Stimulated activated naive CD8-positive, alpha-beta T cell treated with anti-CD3 and anti-CD28 coated beads, Interleukin-15, amount 100 ng/mL, for 72 hours (primary cell): ENCODE measurements at regions not wholly inside any gene's neighbourhood (a gene's known extent, or its start where the extent isn't known, plus 50 kb on each side); places are given as distances from the start of the nearest gene placed in this dataset.
"Not testable (repeated sequence)": the region's sequence is repeated elsewhere in the genome, so short reads cannot be mapped to it uniquely, and the experiment has no call there.

Source experiments
- ATAC-seq: fragments of 150-1000 bp; cut with Tn5 transposase; 2 replicates; pipeline ENCODE4 v1.10.0; 2021; ENCODE audit warnings: mild to moderate bottlenecking, moderate library complexity
- DNase-seq, 2 donors: peaks; one replicate each; pipeline ENCODE4 v3.0.0; 2021 to 2022
- H3K27ac Mint-ChIP-seq, 2 donors: one replicate each; pipeline ENCODE4 v1.8.0; 2022; ENCODE audit warnings: mild to moderate bottlenecking in 2 of 2, mixed read lengths in 2 of 2, moderate library complexity in 2 of 2
- H3K27me3 Mint-ChIP-seq: one replicate; pipeline ENCODE4 v1.8.0; 2022; ENCODE audit warnings: mixed read lengths
- H3K4me1 Mint-ChIP-seq: one replicate; pipeline ENCODE4 v1.8.0; 2022; ENCODE audit warnings: mild to moderate bottlenecking, mixed read lengths
- H3K4me3 Mint-ChIP-seq, 2 donors: one replicate each; pipeline ENCODE4 v1.8.0; 2022; ENCODE audit warnings: mild to moderate bottlenecking in 2 of 2, mixed read lengths in 2 of 2, moderate library complexity in 1 of 2
- H3K9me3 Mint-ChIP-seq, 2 donors: one replicate each; pipeline ENCODE4 v1.8.0; 2022; ENCODE audit warnings: mixed read lengths in 2 of 2

GRCh38 chr13:67506407-67506806 is 276.3 kb upstream of the PCDH9 start:
- Mint-ChIP-seq H3K27ac (no peak overlapping the region), H3K4me1 (no peaks in the 10 kb centered on the region), H3K9me3 (peaks cover 11% of the 10 kb centered on the region in 2 donors), H3K4me3 (no peak overlapping the region), H3K27me3 (no peaks in the 10 kb centered on the region)
- ATAC-seq: no peak
- DNase-seq: no peak

DNA sequence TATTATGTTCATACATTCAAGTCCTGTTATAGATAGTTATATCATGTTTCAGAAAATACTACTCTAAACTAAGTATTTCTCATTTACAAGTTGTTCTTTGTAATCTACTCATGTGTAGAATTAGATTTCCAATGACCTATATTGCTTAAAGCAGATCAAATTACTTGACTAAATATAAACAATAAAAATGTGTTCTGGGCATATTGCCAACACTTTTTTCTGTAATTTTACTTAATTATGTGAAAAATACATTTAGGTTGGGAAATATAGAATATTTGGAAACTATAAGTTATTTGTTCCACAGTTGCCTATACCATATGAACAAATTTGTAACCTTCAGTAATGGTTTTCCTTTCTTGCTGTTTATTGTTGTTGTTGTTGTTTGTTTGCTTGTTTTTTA is 275.2 kb upstream of the PCDH9 start:
- no peaks in the 10 kb centered on the region for H3K4me1 Mint-ChIP-seq
- H3K4me3 Mint-ChIP-seq: no peak overlapping the region
- ATAC-seq: no peak
- H3K27ac Mint-ChIP-seq: no peak overlapping the region
- no peak for DNase-seq
- peaks cover 11% of the 10 kb centered on the region in 2 donors for H3K9me3 Mint-ChIP-seq
- no peaks in the 10 kb centered on the region for H3K27me3 Mint-ChIP-seq

GRCh38 chr13:67498948-67499347 is 268.8 kb upstream of the PCDH9 start:
- Mint-ChIP-seq H3K4me1 (no peaks in the 10 kb centered on the region), H3K9me3 (peaks cover 6 to 17% of the 10 kb centered on the region in 2 donors), H3K27me3 (no peaks in the 10 kb centered on the region), H3K4me3 (no peak overlapping the region), H3K27ac (no peak overlapping the region)
- no peak for DNase-seq
- no peak for ATAC-seq

- H3K27ac Mint-ChIP-seq: no peak overlapping the region
- H3K4me1 Mint-ChIP-seq: no peaks in the 10 kb centered on the region
- DNase-seq (no peak), ATAC-seq (no peak)
- H3K9me3 Mint-ChIP-seq: no peaks in the 10 kb centered on the region
- H3K4me3 Mint-ChIP-seq: no peak overlapping the region
- no peaks in the 10 kb centered on the region for H3K27me3 Mint-ChIP-seq
Measured at GRCh38 chr13:67493835-67494234, 263.7 kb upstream of the PCDH9 start.

- no peak for ATAC-seq
- H3K27me3 Mint-ChIP-seq: no peaks in the 10 kb centered on the region
- H3K27ac Mint-ChIP-seq: no peak overlapping the region
- H3K4me3 Mint-ChIP-seq: no peak overlapping the region
- no peaks in the 10 kb centered on the region for H3K4me1 Mint-ChIP-seq
- H3K9me3 Mint-ChIP-seq: no peaks in the 10 kb centered on the region
- no peak for DNase-seq
Measured at GRCh38 chr13:67489016-67489415, 258.9 kb upstream of the PCDH9 start.

DNA sequence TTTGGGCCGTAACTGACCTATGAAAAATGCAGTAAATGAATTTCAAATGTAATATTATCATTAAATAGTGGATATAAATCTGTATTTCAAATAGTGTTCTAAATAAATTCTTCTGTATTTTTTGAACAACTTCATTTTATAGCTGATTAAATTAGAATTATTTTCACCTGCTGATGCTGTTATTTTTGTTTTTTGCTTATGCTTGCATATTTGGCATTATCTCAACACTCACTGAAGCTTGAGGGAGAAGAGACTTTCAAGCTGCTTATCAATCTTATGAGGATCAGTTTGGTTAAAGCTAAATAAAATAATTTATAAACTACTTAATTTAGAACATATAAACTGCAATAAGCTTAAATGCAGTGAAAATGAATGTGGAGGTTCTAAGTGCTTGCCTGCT is 251.3 kb upstream of the PCDH9 start:
- no peak for ATAC-seq
- H3K4me1 Mint-ChIP-seq: no peaks in the 10 kb centered on the region

DNA sequence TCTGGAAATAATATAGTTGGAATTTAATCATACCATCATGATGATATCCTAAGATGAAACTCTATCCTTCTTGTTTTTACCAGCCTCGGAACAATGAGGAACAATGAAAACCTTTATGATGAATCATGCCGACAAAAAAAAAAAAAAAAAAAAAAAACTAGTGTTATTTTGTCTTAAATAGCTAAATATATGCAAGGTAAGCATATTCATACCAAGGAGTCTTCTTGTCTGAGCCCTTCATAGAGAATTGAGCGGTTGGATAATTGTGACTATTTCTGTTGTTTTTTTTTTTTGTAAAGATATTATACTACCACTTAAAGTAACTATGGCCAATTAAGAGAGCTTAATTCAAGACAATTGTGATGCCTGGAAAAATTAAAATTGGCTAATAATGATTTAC is 244.0 kb upstream of the PCDH9 start:
- H3K4me3 Mint-ChIP-seq: no peak overlapping the region
- no peaks in the 10 kb centered on the region for H3K27me3 Mint-ChIP-seq
- peaks cover under 1 to 14% of the 10 kb centered on the region in 2 donors for H3K9me3 Mint-ChIP-seq
- H3K4me1 Mint-ChIP-seq: no peaks in the 10 kb centered on the region
- DNase-seq (no peak), ATAC-seq (no peak)
- no peak overlapping the region for H3K27ac Mint-ChIP-seq

More for the DNA sequence above, 251.3 kb upstream of the PCDH9 start:
- peaks cover 0 to 5% of the 10 kb centered on the region in 2 donors for H3K9me3 Mint-ChIP-seq
- no peaks in the 10 kb centered on the region for H3K27me3 Mint-ChIP-seq
- no peak overlapping the region for H3K4me3 Mint-ChIP-seq
- no peak overlapping the region for H3K27ac Mint-ChIP-seq
- DNase-seq: no peak

DNA sequence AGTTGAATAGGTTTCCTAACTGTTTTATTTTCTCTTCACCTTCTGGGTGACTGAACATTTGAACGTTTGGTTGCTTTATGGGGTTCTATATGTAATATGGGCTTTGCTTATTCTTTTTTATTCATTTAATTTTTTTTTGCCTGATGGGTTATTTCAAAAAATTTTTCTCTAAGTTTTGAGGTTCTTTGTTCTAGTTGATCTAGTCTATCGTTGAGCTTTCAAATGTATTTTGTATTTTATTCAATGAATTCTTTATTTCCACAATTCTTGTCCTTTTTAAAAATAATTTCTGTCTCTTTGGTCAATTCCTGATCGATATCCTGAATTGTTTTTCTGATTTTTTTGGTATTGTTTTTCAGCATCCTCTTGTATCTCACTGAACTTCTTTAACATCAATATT is 239.5 kb upstream of the PCDH9 start:
- no peak for ATAC-seq
- H3K9me3 Mint-ChIP-seq: peaks cover 14 to 18% of the 10 kb centered on the region in 2 donors

DNA sequence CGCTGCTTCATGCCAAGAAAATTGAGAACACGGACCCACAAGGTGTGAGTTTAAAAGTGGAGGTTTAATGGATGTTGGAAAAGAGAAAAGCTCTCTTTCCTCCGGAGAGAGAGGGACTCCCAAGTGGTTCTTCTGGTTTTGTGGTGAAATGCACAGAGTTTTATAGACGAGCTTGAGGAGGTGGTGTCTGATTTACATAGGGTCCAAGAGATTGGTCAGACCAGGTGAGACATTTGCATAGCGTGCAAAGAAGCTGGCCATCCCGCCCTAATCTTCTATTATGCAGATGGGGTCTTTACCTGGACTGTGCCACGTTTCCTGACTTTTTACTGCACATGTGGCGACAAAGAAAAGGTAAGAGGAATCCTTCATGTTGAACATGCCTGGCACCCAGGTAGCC is 236.4 kb upstream of the PCDH9 start:
- no peak overlapping the region for H3K4me3 Mint-ChIP-seq
- H3K27ac Mint-ChIP-seq: no peak overlapping the region
- DNase-seq (no peak), ATAC-seq (no peak)
- peaks cover 14 to 18% of the 10 kb centered on the region in 2 donors for H3K9me3 Mint-ChIP-seq
- no peaks in the 10 kb centered on the region for H3K27me3 Mint-ChIP-seq
- no peaks in the 10 kb centered on the region for H3K4me1 Mint-ChIP-seq

More for the DNA sequence above, 239.5 kb upstream of the PCDH9 start:
- no peak for DNase-seq
- no peaks in the 10 kb centered on the region for H3K27me3 Mint-ChIP-seq
- H3K4me1 Mint-ChIP-seq: no peaks in the 10 kb centered on the region
- no peak overlapping the region for H3K27ac Mint-ChIP-seq
- H3K4me3 Mint-ChIP-seq: no peak overlapping the region

DNA sequence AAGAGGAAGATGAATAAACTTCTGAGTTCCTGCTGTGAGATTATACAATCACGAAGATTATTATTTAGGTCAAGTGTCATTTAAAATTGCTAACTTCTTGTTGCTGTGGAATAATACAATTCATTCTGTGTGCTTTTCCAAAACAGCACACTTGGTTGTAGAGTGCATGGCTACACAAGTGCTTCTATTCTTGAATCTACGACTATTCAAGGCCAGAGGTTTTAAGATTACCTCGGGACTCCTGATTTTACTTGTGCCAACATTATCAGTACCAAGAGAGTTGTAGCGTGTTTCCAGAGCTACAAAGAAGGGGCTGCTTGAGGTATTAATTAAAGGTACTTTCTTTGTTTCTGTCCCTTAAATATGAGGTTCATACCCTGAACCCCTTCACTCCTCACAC is 234.0 kb upstream of the PCDH9 start:
- DNase-seq: no peak
- no peak overlapping the region for H3K4me3 Mint-ChIP-seq
- no peak overlapping the region for H3K27ac Mint-ChIP-seq
- H3K4me1 Mint-ChIP-seq: no peaks in the 10 kb centered on the region
- no peak for ATAC-seq
- H3K9me3 Mint-ChIP-seq: peaks cover 0 to 18% of the 10 kb centered on the region in 2 donors
- no peaks in the 10 kb centered on the region for H3K27me3 Mint-ChIP-seq

DNA sequence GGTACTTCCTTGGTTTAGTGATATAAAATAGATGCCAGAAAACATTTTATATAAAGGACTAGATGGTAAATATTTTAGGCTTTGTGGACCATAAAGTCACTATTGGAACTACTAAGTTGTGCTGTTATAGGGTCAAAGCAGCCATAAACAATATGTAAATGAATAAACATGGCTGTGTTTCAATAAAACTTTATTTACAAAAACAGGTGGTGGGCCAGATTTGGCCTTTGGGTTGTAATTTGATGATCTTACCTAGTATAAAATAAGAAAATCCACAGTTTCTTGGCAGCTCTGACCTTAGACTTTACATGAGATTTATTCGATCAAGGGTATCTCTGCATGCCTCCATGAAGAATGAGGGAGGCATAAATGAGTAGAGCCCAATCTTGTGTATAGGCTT is 232.0 kb upstream of the PCDH9 start:
- no peaks in the 10 kb centered on the region for H3K4me1 Mint-ChIP-seq
- no peak overlapping the region for H3K27ac Mint-ChIP-seq
- ATAC-seq: no peak
- no peaks in the 10 kb centered on the region for H3K27me3 Mint-ChIP-seq
- H3K4me3 Mint-ChIP-seq: no peak overlapping the region
- no peak for DNase-seq
- peaks cover 0 to 6% of the 10 kb centered on the region in 2 donors for H3K9me3 Mint-ChIP-seq

DNA sequence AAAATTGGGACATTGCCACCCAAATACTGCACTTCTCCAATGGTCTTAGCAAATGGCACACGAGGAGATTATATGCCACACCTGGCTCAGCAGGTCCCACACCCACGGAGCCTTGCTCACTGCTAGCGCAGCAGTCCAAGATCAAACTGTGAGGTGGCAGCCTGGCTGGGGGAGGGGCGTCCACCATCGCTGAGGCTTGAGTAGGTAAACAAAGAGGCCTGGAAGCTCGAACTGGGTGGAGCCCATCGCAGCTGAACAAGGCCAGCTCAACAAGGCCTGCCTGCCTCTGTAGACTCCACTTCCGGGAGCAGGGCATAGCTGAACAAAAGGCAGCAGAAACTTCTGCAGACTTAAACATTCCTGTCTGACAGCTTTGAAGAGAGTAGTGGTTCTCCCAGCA is 222.4 kb upstream of the PCDH9 start:
- not testable (repeated sequence) for H3K4me3 Mint-ChIP-seq, ATAC-seq, DNase-seq, H3K4me1 Mint-ChIP-seq, H3K27me3 Mint-ChIP-seq, H3K27ac Mint-ChIP-seq
- H3K9me3 Mint-ChIP-seq: peaks cover 17 to 25% of the 10 kb centered on the region in 2 donors

- ATAC-seq: no peak
- Mint-ChIP-seq H3K4me3 (no peak overlapping the region), H3K27me3 (no peaks in the 10 kb centered on the region), H3K9me3 (no peaks in the 10 kb centered on the region), H3K27ac (no peak overlapping the region), H3K4me1 (no peaks in the 10 kb centered on the region)
- DNase-seq: no peak
Measured at GRCh38 chr13:67445436-67445835, 215.3 kb upstream of the PCDH9 start.

GRCh38 chr13:67443923-67444322 is 213.8 kb upstream of the PCDH9 start:
- ATAC-seq (no peak), DNase-seq (no peak)
- Mint-ChIP-seq H3K27ac (no peak overlapping the region), H3K27me3 (no peaks in the 10 kb centered on the region), H3K4me1 (no peaks in the 10 kb centered on the region), H3K4me3 (no peak overlapping the region), H3K9me3 (no peaks in the 10 kb centered on the region)

DNA sequence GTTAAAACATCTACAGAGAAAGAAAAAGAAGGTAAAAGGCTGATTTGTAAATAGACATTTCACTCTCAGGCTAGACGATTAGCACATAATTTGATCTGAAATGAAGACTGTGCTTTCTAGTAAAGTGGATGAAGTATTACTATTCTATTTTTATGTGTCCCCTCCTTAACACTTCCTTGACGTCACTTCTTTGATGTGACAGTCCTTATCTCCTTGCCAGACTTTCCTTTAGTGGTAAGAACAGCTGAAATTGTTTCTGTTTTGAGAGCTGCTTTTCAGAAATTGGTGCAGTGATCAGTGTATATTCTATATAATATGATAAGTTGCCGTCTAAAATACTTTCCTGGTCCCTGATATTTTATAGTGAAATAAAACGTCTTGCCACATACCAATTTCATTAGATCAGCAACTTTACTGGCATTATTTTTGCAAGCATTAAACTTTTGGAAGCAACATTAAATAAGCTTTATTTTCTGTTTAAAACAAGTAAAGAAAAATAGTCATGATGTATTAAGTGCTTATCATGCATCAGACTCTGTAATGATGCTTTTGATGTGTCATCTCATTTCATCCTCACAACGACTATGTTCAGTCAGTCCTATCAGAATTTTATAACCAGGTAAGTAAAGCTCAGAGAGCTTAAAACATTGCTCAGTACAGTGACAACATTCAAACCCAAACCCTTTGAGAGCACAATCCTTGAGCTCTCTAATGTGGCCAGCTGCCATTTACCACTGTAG is 210.3 kb upstream of the PCDH9 start:
- Mint-ChIP-seq H3K9me3 (no peaks in the 10 kb centered on the region), H3K4me3 (no peak overlapping the region), H3K27ac (no peak overlapping the region), H3K4me1 (no peaks in the 10 kb centered on the region), H3K27me3 (no peaks in the 10 kb centered on the region)
- DNase-seq (no peak), ATAC-seq (no peak)

GRCh38 chr13:67439365-67439764 is 209.2 kb upstream of the PCDH9 start:
- no peaks in the 10 kb centered on the region for H3K27me3 Mint-ChIP-seq
- DNase-seq: no peak
- H3K4me3 Mint-ChIP-seq: no peak overlapping the region
- no peak for ATAC-seq
- no peaks in the 10 kb centered on the region for H3K9me3 Mint-ChIP-seq
- no peaks in the 10 kb centered on the region for H3K4me1 Mint-ChIP-seq
- no peak overlapping the region for H3K27ac Mint-ChIP-seq

GRCh38 chr13:67438465-67438864 is 208.3 kb upstream of the PCDH9 start:
- no peak for DNase-seq
- no peak for ATAC-seq

More at GRCh38 chr13:67438465-67438864, 208.3 kb upstream of the PCDH9 start:
- Mint-ChIP-seq H3K9me3 (no peaks in the 10 kb centered on the region), H3K27ac (no peak overlapping the region), H3K27me3 (no peaks in the 10 kb centered on the region), H3K4me3 (no peak overlapping the region), H3K4me1 (no peaks in the 10 kb centered on the region)
